ENCODE measurements at regions not wholly inside any gene's neighbourhood (a gene's known extent, or its start where the extent isn't known, plus 50 kb on each side); places are given as distances from the start of the nearest gene placed in this dataset.
"Not testable (repeated sequence)": the region's sequence is repeated elsewhere in the genome, so short reads cannot be mapped to it uniquely, and the experiment has no call there.

DNA sequence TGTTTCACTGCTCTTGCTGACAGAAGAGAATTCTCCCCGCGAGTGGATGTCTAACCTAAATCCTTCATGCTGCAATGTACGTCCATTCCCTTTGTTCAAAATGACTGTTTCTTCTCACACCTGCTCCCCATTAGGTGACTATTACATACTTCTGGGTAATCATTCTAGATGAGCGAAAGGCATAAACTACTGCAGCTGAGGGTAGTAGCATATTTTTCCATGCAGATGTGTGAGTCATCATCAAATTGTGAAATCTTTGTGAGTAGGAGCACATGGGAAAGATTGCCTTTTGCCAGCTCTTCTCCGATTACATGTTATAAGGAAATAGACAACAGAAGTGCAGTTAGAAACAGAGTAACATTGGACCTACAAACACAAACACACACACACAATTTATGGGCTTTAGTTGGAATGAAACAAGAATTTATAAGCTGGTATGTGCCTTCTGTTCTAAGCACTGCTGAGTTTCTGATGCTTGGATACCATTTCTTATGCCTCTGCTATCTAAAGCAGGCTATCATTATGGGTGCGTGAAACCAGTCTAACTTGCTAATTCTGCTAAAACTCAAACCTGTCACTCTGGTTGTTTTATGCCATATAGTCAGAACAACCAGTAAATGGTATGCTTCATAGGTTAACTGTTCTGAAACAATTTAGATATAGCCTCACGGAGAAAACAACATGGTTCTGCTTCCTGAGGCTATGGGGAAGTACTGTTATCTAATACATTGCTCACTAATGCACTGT, 346.9 kb upstream of the PSMD7 start:
- DNase-seq = no peak

DNA sequence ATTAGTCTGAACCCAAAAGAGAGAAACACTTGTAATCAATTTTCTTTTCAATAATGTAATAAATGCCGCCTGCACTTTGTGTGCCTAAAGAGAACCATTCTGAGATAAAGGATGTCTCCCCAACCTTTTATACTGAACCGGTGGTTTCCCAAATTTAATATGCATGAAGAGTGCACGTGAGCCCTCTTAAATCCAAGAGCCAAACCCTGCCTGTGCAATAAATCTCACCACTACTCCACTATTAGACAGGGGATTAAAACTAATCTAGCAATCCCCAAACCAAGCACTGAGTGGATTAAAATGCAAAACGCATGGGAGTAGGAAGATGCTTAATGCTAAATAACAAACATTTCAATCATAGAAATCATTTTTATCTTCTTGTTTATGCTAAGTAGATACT, 351.0 kb upstream of the PSMD7 start:
- no peak for DNase-seq

DNA sequence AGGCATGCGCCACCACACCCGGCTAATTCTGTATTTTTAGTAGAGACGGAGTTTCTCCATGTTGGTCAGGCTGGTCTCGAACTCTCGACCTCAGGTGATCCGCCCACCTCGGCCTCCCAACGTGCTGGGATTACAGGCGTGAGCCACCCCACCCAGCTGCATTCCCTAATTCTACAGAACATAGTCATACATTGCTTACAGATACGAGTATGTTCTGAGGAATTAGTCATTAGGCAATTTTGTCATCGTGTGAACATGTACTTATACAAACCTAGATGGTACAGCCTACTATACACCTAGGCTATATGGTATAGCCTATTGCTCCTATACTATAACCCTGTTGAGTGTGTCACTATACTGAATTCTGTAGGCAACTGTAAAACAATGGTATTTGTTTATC, 353.4 kb upstream of the PSMD7 start:
- DNase-seq = not testable (repeated sequence)

DNA sequence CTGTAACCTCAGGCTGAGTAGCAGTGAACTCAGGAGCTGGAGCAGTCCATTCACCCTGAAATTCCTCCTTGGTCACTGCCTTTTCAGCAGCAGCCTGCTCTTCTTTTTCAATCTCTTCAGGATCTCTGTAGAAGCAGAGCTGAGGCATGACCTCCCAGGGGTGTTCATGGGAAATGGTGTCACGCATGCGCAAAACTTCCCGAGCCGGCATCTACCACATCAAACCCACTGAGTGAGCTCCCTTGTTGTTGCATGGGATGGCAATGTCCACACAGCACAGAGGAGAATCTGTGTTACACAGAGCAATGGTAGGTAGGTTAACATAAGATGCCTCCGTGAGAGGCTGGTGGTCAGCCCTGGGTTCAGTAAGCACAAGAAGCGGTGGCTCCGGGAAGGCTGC, 355.8 kb upstream of the PSMD7 start:
- not testable (repeated sequence) for DNase-seq

GRCh38 chr16:73923951-73924350, 372.7 kb upstream of the PSMD7 start:
- no peak for DNase-seq

DNA sequence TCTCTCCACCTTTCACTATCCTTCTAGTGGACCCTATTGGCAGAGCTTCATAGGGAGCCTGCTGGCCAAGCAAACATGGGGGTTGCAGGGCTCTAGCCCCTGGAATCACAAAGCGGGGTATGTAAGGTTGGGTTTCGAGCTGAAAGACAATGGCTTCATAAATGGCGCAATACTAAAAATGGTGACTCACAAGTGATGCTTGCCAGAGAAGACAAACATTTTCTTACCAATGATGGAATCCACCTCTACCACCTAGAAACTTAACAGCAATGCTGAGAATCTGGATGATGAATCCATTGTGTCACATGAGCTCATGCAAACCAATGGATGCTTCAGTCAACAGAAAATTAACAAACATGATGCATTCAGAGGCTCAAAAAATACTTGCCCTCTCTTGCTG, 375.3 kb upstream of the PSMD7 start:
- no peak for DNase-seq

GRCh38 chr16:73916829-73917594, 379.6 kb upstream of the PSMD7 start:
- no peak for DNase-seq

GRCh38 chr16:73915935-73916334, 380.7 kb upstream of the PSMD7 start:
- DNase-seq = no peak

GRCh38 chr16:73915140-73915539, 381.5 kb upstream of the PSMD7 start:
- no peak for DNase-seq

DNA sequence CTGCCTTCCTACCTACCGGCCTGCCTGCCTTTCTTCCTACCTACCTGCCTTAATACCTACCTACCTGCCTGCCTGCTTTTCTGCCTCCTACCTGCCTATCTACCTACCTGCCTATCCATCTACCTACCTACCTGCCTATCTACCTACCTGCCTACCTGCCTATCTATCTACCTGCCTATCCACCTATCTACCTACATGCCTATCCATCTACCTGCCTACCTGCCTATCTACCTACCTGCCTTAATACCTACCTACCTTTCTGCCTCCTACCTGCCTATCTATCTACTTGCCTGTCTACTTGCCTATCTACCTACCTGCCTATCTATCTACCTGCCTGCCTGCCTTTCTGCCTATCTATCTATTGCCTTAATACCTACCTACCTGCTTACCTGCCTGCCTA, 383.8 kb upstream of the PSMD7 start:
- no peak for DNase-seq

- DNase-seq = no peak
Measured at GRCh38 chr16:73912281-73912680, 384.3 kb upstream of the PSMD7 start.

DNA sequence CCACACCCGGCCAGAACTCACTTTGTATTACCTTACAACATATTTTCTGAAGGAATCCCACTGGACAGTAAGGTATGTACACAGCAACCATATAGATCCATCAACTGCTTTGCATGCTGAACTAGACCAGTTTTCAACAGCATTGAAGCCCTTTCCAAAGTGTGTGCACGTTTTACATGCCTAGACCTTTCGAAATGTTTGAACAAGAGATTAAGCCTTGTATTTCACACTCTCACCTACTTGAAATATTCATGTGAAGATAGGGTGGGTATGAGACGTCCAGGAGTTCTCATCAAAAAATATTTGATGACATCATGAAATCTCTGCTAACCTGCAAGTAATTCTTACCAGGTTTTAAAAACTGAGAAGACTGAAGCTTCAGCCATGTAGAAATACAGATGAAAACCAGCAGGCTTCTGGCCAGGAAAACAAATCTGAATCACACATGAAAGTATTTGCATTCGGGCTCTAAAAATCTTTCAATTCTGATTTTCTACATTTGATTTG, 387.0 kb upstream of the PSMD7 start:
- DNase-seq = no peak

GRCh38 chr16:73891129-73891542, 405.5 kb upstream of the PSMD7 start:
- no peak for DNase-seq

DNA sequence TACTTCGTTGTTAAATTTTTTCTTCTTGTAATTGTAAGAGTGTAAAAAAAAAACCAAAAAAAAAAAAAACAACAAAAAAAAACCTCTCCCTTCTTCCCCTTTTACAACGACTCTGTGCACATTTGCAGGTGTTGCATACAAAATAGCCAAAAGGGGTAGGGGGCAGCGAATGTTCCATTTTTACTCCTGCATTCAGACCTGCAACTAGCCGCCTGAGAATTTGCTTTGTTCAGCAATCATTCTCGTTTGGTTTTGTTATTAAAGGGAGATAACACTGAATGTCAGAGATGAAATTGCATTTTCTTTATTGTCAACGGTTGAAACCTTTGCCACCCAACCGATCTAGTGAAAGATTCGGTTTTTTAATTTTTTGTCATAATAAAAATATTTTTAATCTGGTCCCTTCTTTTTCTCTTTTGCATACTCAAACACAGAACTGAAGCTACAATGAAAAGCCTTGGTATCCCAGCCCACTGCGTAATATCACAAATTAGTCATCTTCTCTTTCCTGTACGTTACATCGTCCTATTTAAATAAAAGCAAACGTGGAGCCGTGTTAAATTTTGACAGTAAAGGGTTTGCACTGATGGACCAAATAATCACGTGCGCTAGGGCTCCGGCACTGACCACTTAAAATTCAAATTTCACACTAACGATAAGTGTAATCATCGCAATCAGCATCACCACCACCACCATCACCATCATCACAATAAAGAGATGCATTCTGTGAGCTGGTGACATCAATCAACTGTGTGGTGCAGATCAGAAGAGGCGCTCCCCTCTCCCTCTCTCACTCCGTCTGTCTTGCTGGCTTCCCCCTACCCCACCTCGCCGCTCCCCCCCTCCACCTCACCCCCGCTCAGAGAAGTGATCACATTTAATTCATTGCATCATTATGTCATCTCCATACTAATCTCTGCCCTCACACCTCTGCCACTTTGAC, 406.2 kb upstream of the PSMD7 start:
- no peak for DNase-seq

GRCh38 chr16:73888840-73889490, 407.6 kb upstream of the PSMD7 start:
- DNase-seq = no peak

DNA sequence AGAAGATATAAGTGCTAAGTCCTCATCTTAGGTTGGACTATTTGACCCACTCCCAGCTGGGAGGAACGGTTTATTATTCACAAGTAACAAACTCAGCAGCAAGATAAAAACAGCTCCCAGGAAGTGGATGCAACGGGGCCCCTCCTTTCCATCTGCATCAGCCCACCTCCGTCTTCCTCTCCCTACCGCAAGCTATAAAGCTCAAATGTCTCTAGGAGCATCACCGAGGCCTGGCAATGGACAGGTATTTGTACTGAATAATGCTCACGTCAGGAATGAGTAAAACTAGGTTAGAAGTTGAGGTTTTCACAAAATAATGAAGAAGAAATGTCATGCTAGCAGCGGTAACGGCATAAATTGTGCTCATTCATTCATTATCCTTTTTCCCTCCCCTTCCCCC, 408.7 kb upstream of the PSMD7 start:
- DNase-seq = no peak

DNA sequence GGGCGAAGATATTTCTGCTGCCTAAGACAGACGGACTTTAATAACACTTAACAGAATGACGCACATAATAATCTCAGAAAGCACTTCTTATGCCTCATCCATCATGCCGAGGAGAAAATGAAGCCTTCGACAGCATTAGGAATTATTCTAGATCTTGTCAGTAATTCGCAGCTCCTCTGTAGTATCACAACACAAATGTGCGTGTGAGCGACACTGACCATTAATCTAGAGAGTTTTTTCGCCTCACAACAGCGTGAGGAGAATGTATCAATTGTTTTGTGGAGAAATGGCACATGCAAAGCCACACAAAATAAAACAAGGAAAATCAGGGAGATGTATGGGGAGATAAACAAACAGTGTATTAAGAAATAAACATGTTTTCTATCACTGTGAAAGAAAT, 410.2 kb upstream of the PSMD7 start:
- no peak for DNase-seq

DNA sequence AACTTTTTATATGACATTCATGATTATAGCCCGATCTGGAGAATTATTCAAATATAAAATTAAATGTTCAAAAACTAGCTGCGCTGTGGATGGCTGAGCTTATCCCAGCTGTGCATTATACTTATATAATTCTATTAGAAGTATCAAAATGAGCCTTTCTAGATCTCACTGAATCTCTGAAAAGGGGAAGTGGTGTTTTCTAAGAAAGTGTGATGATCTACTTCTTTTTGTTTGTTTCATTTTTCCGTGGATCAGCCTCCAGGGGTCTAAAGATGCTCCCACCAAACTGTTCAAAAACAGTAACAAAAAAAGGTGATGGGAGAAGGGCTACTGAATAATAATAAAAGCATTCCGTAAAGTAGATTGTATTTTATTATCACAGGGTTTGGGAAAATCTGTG, 411.3 kb upstream of the PSMD7 start:
- no peak for DNase-seq

GRCh38 chr16:73883841-73884240, 412.8 kb upstream of the PSMD7 start:
- no peak for DNase-seq

GRCh38 chr16:73883126-73883525, 413.5 kb upstream of the PSMD7 start:
- DNase-seq = no peak

DNA sequence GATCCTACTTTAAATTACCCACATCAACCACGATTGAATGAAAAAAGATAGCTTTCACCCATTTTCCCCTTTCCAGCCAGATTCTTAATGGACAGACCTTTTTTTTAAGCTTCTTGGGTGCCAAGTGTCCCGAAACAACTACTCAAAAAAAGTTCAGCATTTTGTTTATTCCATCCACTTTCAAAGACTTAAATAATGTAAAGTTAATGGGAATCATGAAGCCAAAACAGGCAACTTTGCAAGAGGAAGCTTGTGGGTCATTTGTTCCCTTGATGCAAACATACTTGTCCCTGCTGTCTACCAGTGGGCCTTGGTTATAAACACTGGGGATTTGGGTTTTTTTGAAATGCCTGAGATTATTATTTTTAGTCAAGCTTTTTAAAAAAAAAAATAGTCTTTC, 414.0 kb upstream of the PSMD7 start:
- no peak for DNase-seq

GRCh38 chr16:73882033-73882432, 414.6 kb upstream of the PSMD7 start:
- no peak for DNase-seq

DNA sequence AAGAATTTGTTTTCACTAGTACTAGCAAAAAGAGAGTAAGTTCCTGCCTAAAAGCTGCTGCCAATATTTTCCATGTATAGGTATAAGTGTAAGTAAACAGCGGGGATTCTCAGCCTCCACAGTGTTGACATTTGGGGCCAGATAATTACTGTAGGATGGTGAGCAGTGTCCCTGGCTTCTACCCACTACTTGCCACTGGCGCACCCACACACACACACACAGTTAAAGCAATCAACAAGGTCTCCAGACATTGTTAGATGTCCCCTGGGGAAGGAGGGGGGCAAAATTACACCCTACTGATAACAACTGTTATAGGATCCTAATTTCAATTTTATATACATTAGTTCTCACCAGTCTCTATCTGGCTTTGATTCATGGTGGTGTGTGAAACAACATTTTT, 417.0 kb upstream of the PSMD7 start:
- no peak for DNase-seq
